ENCODE measurements at regions not wholly inside any gene's neighbourhood (a gene's known extent, or its start where the extent isn't known, plus 50 kb on each side); places are given as distances from the start of the nearest gene placed in this dataset.

GRCh38 chr15:29473621-29474105 lies 204.0 kb upstream of the NSMCE3 start:
- no peaks in the 10 kb centered on the region for H3K27me3 ChIP-seq (ENCODE audit: insufficient read depth, low read length)
- TF ChIP-seq EZH2 (IDR thresholded peaks at IDR 0.05; ENCODE audit: borderline replicate concordance, low read length), result no peak
- TF ChIP-seq CTCF (IDR thresholded peaks at IDR 0.05; ENCODE audit: low read length), result no peak
- no peaks in the 10 kb centered on the region for H3K36me3 ChIP-seq (ENCODE audit: insufficient read depth, low read length)
- H2AFZ ChIP-seq (ENCODE audit: low read length), result no peak overlapping the region
- H3K9ac ChIP-seq (ENCODE audit: low read length), result no peak overlapping the region
- no peak overlapping the region for H3K4me2 ChIP-seq (ENCODE audit: low read length)
- no peak overlapping the region for H3K27ac ChIP-seq (ENCODE audit: low read depth, low read length, poor library complexity, severe bottlenecking)
- H3F3A ChIP-seq (ENCODE audit: insufficient read depth, low read length), result no peaks in the 10 kb centered on the region
- no peaks in the 10 kb centered on the region for H3K4me1 ChIP-seq (ENCODE audit: insufficient read depth, low read length, severe bottlenecking)
- no peak overlapping the region for H3K4me3 ChIP-seq (ENCODE audit: low read depth, low read length, poor library complexity, severe bottlenecking)
- no peaks in the 10 kb centered on the region for H4K20me1 ChIP-seq (ENCODE audit: insufficient read depth, low read length)
- no peaks in the 10 kb centered on the region for H3K79me2 ChIP-seq (ENCODE audit: insufficient read depth, low read length)
- no peaks in the 10 kb centered on the region for H3K9me2 ChIP-seq (ENCODE audit: low read depth, low read length)
- no peaks in the 10 kb centered on the region for H3K9me3 ChIP-seq (ENCODE audit: low read length)

GRCh38 chr15:29472901-29473445 lies 203.4 kb upstream of the NSMCE3 start:
- H4K20me1 ChIP-seq (ENCODE audit: insufficient read depth, low read length), result no peaks in the 10 kb centered on the region
- no peak overlapping the region for H2AFZ ChIP-seq (ENCODE audit: low read length)
- H3F3A ChIP-seq (ENCODE audit: insufficient read depth, low read length), result no peaks in the 10 kb centered on the region
- TF ChIP-seq CTCF (IDR thresholded peaks at IDR 0.05; ENCODE audit: low read length) (no peak), EZH2 (IDR thresholded peaks at IDR 0.05; ENCODE audit: borderline replicate concordance, low read length) (no peak)
- no peaks in the 10 kb centered on the region for H3K36me3 ChIP-seq (ENCODE audit: insufficient read depth, low read length)
- no peaks in the 10 kb centered on the region for H3K9me2 ChIP-seq (ENCODE audit: low read depth, low read length)
- no peaks in the 10 kb centered on the region for H3K4me1 ChIP-seq (ENCODE audit: insufficient read depth, low read length, severe bottlenecking)
- H3K4me3 ChIP-seq (ENCODE audit: low read depth, low read length, poor library complexity, severe bottlenecking), result no peak overlapping the region
- H3K9me3 ChIP-seq (ENCODE audit: low read length), result no peaks in the 10 kb centered on the region
- H3K4me2 ChIP-seq (ENCODE audit: low read length), result no peak overlapping the region
- H3K79me2 ChIP-seq (ENCODE audit: insufficient read depth, low read length), result no peaks in the 10 kb centered on the region
- H3K27me3 ChIP-seq (ENCODE audit: insufficient read depth, low read length), result no peaks in the 10 kb centered on the region
- H3K27ac ChIP-seq (ENCODE audit: low read depth, low read length, poor library complexity, severe bottlenecking), result no peak overlapping the region
- H3K9ac ChIP-seq (ENCODE audit: low read length), result no peak overlapping the region

- no peak for TF ChIP-seq EZH2 (IDR thresholded peaks at IDR 0.05; ENCODE audit: borderline replicate concordance, low read length)
- no peak for TF ChIP-seq CTCF (IDR thresholded peaks at IDR 0.05; ENCODE audit: low read length)
- Histone ChIP-seq H3K4me2 (ENCODE audit: low read length) (no peak overlapping the region), H3K9me3 (ENCODE audit: low read length) (no peaks in the 10 kb centered on the region)
These were observed 202.1 kb upstream of the NSMCE3 start for GRCh38 chr15:29471757-29472156.

More at GRCh38 chr15:29471757-29472156, 202.1 kb upstream of the NSMCE3 start:
- Histone ChIP-seq H3K27ac (ENCODE audit: low read depth, low read length, poor library complexity, severe bottlenecking) (no peak overlapping the region), H3K79me2 (ENCODE audit: insufficient read depth, low read length) (no peaks in the 10 kb centered on the region), H3K4me1 (ENCODE audit: insufficient read depth, low read length, severe bottlenecking) (no peaks in the 10 kb centered on the region), H4K20me1 (ENCODE audit: insufficient read depth, low read length) (no peaks in the 10 kb centered on the region), H3K36me3 (ENCODE audit: insufficient read depth, low read length) (no peaks in the 10 kb centered on the region), H2AFZ (ENCODE audit: low read length) (no peak overlapping the region), H3K9me2 (ENCODE audit: low read depth, low read length) (no peaks in the 10 kb centered on the region), H3K9ac (ENCODE audit: low read length) (no peak overlapping the region), H3K4me3 (ENCODE audit: low read depth, low read length, poor library complexity, severe bottlenecking) (no peak overlapping the region), H3K27me3 (ENCODE audit: insufficient read depth, low read length) (no peaks in the 10 kb centered on the region), H3F3A (ENCODE audit: insufficient read depth, low read length) (no peaks in the 10 kb centered on the region)
